Natural killer cell (primary cell): ENCODE measurements at regions not wholly inside any gene's neighbourhood (a gene's known extent, or its start where the extent isn't known, plus 50 kb on each side); places are given as distances from the start of the nearest gene placed in this dataset.

Source experiments
- ATAC-seq, 3 donors: fragments of 150-1000 bp in 2 of 3; fragments of 200-7000 bp in 1 of 3; cut with Tn5 transposase; 1 replicate in 1 of 3; 2 replicates in 2 of 3; pipeline ENCODE4 v1.10.0; 2021; ENCODE audit warnings: mild to moderate bottlenecking in 2 of 3, moderate library complexity in 2 of 3
- DNase-seq, 2 donors: peaks; one replicate each; pipeline versions ENCODE4 v3.0.0 to v3.0.0-alpha.2; 2013 to 2021; ENCODE audit warnings: mixed read lengths in 1 of 2
- H3K27ac ChIP-seq: one replicate; pipeline ENCODE4 v1.5.1; 2013; ENCODE audit warnings: mild to moderate bottlenecking, low read length
- H3K27me3 ChIP-seq: one replicate; pipeline ENCODE4 v1.6.1; 2013; ENCODE audit warnings: low read length; ENCODE audit not compliant: control insufficient read depth, insufficient read depth
- H3K36me3 ChIP-seq: one replicate; pipeline ENCODE4 v1.6.1; 2013; ENCODE audit warnings: low read length; ENCODE audit not compliant: control insufficient read depth, insufficient read depth
- H3K4me1 ChIP-seq: one replicate; pipeline ENCODE4 v1.6.1; 2013; ENCODE audit warnings: low read length; ENCODE audit not compliant: control insufficient read depth, insufficient read depth
- H3K4me3 ChIP-seq: one replicate; pipeline ENCODE4 v1.5.1; 2013; ENCODE audit warnings: low read length
- H3K9me3 ChIP-seq: one replicate; pipeline ENCODE4 v1.6.1; 2013; ENCODE audit warnings: low read length; ENCODE audit not compliant: control insufficient read depth, insufficient read depth
- H3K27ac Mint-ChIP-seq, 2 donors: one replicate each; pipeline ENCODE4 v1.8.0; 2022; ENCODE audit warnings: mild to moderate bottlenecking in 2 of 2, mixed read lengths in 2 of 2, moderate library complexity in 1 of 2
- H3K27me3 Mint-ChIP-seq, 2 donors: one replicate each; pipeline ENCODE4 v1.8.0; 2022; ENCODE audit warnings: low read depth in 2 of 2, mixed read lengths in 2 of 2
- H3K36me3 Mint-ChIP-seq: one replicate; pipeline ENCODE4 v1.8.0; 2022; ENCODE audit warnings: mixed read lengths
- H3K4me1 Mint-ChIP-seq, 2 donors: one replicate each; pipeline ENCODE4 v1.8.0; 2022; ENCODE audit warnings: mixed read lengths in 2 of 2
- H3K4me3 Mint-ChIP-seq: one replicate; pipeline ENCODE4 v1.8.0; 2022; ENCODE audit warnings: mild to moderate bottlenecking, moderate library complexity, mixed read lengths
- H3K9me3 Mint-ChIP-seq, 2 donors: one replicate each; pipeline ENCODE4 v1.8.0; 2022; ENCODE audit warnings: mixed read lengths in 2 of 2
- WGBS: methylation state at CpG from one replicate; pipeline ENCODE4 v1.1.7; 2013; ENCODE audit warnings: missing lambda C conversion rate; ENCODE audit not compliant: insufficient coverage; 5-methylcytosine and 5-hydroxymethylcytosine counted together
- intact Hi-C: fragments of 100-400 bp; cut with micrococcal nuclease; formaldehyde crosslinking; loops from one replicate; pipeline ENCODE4 v1.14.2; 2022
- TF ChIP-seq, protein P1 (sequence below): fragments of 200-600 bp; IDR thresholded peaks from one replicate; pipeline ENCODE4 v1.8.0; 2022; ENCODE audit warnings: antibody characterized with exemption

DNA sequence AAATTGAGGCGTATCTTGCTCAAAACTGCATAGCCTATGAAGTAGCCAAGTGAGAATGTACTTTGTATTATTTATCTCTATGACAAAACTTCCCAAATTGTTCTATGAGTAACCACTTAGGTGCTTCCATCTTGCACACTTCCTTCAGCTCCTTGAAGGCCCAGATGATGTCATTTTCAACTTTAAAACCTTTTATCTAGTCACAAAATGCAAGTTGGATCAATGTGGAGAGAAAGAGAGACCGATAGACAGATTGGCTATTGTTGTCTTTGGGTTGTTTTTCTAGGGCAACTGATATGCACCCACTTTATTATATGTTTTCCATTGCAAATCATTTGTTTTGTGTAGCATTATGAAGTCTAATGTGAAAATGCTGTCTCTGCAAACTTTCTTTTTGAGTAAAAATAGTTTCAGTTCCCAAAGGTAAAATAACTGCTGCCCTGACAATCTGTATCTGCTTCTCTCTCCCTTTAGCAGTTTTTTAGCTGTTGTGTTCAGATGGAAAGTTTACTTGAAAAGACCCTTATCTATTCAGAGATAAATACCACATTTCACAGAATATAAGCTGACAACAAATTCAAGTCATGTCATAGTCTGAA is 73.7 kb upstream of the CITED2 start:
- Mint-ChIP-seq H3K27ac (no peak overlapping the region), H3K9me3 (no peaks in the 10 kb centered on the region), H3K4me3 (no peak overlapping the region), H3K36me3 (no peaks in the 10 kb centered on the region), H3K4me1 (no peaks in the 10 kb centered on the region), H3K27me3 (no peaks in the 10 kb centered on the region)
- Histone ChIP-seq H3K4me1 (no peaks in the 10 kb centered on the region), H3K4me3 (no peak overlapping the region), H3K36me3 (no peaks in the 10 kb centered on the region), H3K9me3 (no peaks in the 10 kb centered on the region), H3K27ac (no peak overlapping the region), H3K27me3 (no peaks in the 10 kb centered on the region)
- TF ChIP-seq, protein P1, sequence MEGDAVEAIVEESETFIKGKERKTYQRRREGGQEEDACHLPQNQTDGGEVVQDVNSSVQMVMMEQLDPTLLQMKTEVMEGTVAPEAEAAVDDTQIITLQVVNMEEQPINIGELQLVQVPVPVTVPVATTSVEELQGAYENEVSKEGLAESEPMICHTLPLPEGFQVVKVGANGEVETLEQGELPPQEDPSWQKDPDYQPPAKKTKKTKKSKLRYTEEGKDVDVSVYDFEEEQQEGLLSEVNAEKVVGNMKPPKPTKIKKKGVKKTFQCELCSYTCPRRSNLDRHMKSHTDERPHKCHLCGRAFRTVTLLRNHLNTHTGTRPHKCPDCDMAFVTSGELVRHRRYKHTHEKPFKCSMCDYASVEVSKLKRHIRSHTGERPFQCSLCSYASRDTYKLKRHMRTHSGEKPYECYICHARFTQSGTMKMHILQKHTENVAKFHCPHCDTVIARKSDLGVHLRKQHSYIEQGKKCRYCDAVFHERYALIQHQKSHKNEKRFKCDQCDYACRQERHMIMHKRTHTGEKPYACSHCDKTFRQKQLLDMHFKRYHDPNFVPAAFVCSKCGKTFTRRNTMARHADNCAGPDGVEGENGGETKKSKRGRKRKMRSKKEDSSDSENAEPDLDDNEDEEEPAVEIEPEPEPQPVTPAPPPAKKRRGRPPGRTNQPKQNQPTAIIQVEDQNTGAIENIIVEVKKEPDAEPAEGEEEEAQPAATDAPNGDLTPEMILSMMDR: no peak
- intact Hi-C loops: no loop called here
- ATAC-seq (no peak), DNase-seq (no peak)
- WGBS: no CpG with 5 or more reads among the region's 2 CpGs

DNA sequence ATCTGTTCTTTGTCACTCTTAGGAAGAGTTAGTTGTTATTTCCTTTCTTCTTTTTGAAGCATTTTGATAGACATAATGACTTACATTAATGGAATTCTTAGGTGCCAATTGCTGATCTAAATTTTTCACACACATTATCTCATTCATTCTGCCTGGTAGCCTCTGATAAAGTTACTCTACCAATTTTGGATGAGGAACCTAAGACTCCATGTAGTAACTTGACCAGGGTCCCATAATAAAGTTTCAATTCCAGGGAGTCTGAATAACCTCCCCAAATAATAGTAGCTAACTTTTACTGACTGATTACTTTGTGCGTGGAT is 73.2 kb upstream of the CITED2 start:
- Histone ChIP-seq H3K9me3 (no peaks in the 10 kb centered on the region), H3K36me3 (no peaks in the 10 kb centered on the region), H3K27ac (no peak overlapping the region), H3K4me3 (no peak overlapping the region), H3K4me1 (no peaks in the 10 kb centered on the region), H3K27me3 (no peaks in the 10 kb centered on the region)
- no peak for DNase-seq
- no peaks in the 10 kb centered on the region for H3K9me3 Mint-ChIP-seq
- H3K27ac Mint-ChIP-seq: no peak overlapping the region
- no peaks in the 10 kb centered on the region for H3K4me1 Mint-ChIP-seq
- WGBS: no CpG with 5 or more reads among the region's 1 CpG
- H3K36me3 Mint-ChIP-seq: no peaks in the 10 kb centered on the region
- no peak for ATAC-seq
- TF ChIP-seq, protein P1: no peak
- intact Hi-C loops: no loop called here
- peaks cover 0 to 5% of the 10 kb centered on the region in 2 donors for H3K27me3 Mint-ChIP-seq
- no peak overlapping the region for H3K4me3 Mint-ChIP-seq

DNA sequence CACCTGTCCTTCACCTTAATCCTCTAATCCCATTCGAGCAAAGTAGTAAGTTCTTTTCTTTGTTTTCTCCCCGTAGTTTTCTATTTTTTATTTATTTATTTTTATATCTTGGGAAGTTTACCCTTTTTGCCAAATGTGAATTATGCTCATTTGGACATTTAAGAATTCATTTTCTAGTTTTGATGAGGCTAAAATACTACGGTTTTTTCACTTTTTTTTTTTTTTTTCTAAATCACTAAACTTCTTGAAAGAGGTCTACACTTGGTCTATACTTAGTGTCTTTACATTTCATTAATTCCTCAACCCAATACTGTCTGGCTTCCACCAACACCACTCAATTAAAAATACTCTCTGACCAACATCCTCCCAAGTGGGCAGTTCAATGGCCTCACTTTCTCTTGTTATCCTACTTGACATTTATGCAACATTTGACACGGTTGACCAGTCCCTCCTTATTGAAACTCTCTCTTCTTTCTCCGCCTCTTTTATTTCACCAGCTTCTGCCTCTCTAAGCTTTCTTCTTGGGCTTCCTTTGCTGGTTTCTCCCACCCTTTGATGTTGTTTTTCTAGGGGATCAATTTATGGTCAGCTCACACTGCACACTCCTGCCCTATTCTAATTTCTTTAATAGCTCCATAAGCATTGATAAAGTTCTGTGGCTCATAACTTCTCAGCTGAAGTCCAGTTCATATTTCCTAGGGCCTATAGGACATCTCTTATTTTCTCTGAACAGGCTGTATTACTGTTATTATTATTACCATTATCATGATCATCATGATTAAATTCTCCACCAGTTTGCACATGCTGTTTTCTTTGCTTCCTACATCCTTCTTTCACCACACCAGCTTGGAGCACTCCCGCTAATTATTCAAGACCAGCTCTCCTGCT is 72.6 kb upstream of the CITED2 start:
- peaks cover 0 to 5% of the 10 kb centered on the region in 2 donors for H3K4me1 Mint-ChIP-seq
- intact Hi-C loops: no loop called here

More for the DNA sequence above, 72.6 kb upstream of the CITED2 start:
- DNase-seq: no peak
- H3K9me3 ChIP-seq: no peaks in the 10 kb centered on the region
- Mint-ChIP-seq H3K36me3 (no peaks in the 10 kb centered on the region), H3K4me3 (no peak overlapping the region), H3K9me3 (no peaks in the 10 kb centered on the region), H3K27me3 (peaks cover 3 to 9% of the 10 kb centered on the region in 2 donors), H3K27ac (no peak overlapping the region)
- H3K27me3 ChIP-seq: no peaks in the 10 kb centered on the region
- H3K4me1 ChIP-seq: no peaks in the 10 kb centered on the region
- TF ChIP-seq, protein P1: no peak
- no peak overlapping the region for H3K27ac ChIP-seq
- WGBS: 98% methylated on average over 4 of the region's 6 CpGs
- no peaks in the 10 kb centered on the region for H3K36me3 ChIP-seq
- no peak overlapping the region for H3K4me3 ChIP-seq
- no peak for ATAC-seq
